Astrocyte of the spinal cord (primary cell): ENCODE measurements at regions not wholly inside any gene's neighbourhood (a gene's known extent, or its start where the extent isn't known, plus 50 kb on each side); places are given as distances from the start of the nearest gene placed in this dataset.

Experiments used
- DNase-seq: peaks from one replicate; pipeline ENCODE4 v3.0.0; 2011; ENCODE audit warnings: low read depth, low spot score
- H3K4me3 ChIP-seq: 2 replicates; pipeline ENCODE4 v1.5.1; 2011; ENCODE audit warnings: low read depth, mild to moderate bottlenecking, low read length, moderate library complexity
- in situ Hi-C: cut with HindIII; loops from 2 replicates; pipeline ENCODE4 v1.10.0; 2017; ENCODE audit warnings: low sequenced_read_pairs
- TF ChIP-seq, protein P1 (sequence below): IDR thresholded peaks from 2 replicates; pipeline ENCODE4 v1.5.1; 2012; ENCODE audit warnings: low read depth, mild to moderate bottlenecking, low read length, inconsistent platforms

DNA sequence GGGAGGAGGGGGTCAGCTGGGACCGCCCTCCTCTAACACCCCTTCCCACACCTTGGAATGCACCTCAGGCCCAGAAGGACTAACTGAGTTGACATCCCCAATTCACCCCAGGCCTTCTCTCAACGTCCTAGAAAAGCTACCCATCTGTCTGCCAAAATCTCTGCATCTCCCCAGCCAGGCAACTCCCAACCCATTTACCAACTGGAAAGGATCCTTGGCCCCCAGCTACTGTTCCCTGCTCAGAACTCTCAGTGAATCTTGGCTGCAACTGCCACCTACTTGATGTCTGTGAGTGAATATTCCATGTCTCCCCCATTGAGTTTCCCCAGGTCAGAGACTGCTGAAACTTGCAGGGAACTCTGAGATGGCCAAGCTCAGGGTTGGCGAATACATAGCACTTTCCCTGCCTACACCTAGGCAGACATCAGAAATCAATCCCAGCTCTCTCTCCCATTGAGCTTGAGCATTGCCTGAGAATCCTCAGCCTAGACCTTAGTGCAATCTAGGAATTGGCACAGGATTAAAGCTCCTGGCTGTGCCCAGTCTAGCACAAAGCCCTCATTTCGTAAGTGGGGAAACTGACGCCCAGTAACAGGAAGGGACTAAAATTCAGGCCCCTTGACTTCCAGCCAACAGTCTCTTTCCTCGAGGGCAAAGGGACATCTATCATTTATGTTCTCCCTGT lies 71.9 kb upstream of the NCOR2 start:
- no peak overlapping the region for H3K4me3 ChIP-seq
- in situ Hi-C loops: no loop called here
- no peak for DNase-seq
- TF ChIP-seq, protein P1, sequence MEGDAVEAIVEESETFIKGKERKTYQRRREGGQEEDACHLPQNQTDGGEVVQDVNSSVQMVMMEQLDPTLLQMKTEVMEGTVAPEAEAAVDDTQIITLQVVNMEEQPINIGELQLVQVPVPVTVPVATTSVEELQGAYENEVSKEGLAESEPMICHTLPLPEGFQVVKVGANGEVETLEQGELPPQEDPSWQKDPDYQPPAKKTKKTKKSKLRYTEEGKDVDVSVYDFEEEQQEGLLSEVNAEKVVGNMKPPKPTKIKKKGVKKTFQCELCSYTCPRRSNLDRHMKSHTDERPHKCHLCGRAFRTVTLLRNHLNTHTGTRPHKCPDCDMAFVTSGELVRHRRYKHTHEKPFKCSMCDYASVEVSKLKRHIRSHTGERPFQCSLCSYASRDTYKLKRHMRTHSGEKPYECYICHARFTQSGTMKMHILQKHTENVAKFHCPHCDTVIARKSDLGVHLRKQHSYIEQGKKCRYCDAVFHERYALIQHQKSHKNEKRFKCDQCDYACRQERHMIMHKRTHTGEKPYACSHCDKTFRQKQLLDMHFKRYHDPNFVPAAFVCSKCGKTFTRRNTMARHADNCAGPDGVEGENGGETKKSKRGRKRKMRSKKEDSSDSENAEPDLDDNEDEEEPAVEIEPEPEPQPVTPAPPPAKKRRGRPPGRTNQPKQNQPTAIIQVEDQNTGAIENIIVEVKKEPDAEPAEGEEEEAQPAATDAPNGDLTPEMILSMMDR: no peak

DNA sequence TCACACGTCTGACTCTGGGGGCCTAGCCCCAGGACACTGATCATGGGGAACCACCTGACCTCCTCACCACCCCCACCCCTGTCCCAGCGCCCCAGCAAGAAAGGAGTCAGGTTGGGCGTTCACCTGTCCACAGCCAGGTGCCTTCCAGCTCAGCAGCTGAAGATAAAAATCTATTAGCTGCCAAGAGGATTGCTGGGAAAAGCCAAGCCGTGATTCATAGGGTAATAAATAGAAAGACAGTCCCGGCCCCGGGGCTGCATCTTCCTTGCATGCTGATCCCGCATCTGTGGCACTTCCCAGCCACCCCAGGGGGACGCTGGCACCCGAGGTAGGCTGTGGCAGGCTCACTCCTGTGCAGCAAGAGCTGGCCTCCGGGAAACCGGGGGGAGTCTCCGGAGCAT lies 70.2 kb upstream of the NCOR2 start:
- no peak for DNase-seq
- in situ Hi-C loops: no loop called here
- TF ChIP-seq, protein P1: no peak
- no peak overlapping the region for H3K4me3 ChIP-seq

DNA sequence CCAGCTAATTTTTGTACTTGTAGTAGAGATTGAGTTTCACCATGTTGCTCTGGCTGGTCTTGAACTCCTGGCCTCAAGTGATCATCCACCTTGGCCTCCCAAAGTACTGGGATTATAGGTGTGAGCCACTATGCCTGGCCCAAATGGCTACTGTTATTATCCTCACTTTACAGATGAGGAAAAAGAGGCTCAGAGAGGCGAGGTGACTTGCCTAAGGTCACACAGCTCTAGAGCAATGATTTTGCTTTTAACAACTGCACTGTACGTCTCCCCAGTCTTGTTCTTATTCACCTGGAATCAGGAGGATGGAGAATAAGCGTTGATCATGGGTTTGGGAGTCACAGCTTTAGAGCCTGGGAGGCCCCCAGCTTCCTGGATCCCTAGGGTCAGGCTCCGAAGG lies 69.8 kb upstream of the NCOR2 start:
- DNase-seq: no peak
- no peak overlapping the region for H3K4me3 ChIP-seq
- TF ChIP-seq, protein P1: no peak
- in situ Hi-C loops: no loop called here

DNA sequence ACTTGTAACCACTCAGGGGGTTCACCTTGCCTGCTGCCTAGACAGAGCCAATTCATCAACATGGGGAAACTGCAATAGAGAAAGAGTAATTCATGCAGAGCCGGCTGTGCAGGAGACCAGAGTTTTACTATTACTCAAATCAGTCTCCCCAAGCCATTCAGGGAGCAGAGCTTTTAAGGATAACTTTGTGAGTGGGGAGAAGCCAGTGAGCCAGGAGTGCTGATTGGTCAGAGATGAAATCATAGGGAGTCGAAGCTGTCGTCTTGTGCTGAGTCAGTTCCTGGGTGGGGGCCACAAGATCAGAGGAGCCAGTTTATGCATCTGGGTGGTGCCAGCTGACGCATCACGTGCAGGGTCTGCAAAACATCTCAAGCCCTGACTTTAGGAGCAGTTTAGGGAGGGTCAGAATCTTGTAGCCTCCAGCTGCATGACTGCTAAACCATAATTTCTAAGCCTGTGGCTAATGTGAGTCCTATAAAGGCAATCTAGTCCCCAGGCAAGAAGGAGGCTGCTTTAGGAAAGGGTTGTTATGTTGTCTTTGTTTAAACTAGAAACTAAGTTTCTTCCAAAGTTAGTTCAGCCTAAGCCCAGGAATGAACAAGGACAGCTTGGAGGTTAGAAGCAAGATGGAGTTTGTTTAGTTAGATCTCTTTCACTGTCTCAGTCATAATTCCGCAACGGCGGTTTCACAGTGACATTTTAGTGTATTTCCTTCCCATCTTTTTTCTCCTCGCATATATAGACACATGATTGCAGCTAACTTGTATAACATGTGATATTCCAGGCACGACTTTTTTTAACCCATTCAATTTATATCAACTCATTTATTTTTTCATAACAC lies 68.9 kb upstream of the NCOR2 start:
- in situ Hi-C loops: no loop called here
- no peak overlapping the region for H3K4me3 ChIP-seq
- TF ChIP-seq, protein P1: no peak
- peak; percentile 50 for DNase-seq

DNA sequence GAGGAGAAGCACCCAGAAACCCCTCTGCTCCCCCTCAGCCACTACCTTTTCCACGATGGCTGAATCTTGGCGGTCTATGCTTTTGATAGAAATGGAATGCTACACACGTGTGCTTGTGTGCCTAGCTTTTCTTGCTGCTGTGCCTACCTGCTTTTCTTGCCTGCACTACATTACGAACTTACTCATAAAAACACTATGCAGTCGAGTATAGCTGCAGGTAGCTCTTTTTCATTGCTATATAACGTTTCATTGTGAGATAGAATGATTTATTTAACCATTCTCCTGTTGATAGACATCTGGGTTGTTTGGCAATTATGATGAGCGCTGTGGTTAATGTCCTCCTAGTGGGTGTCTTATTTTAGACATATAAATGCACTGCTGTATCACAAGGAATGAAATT lies 67.9 kb upstream of the NCOR2 start:
- in situ Hi-C loops: no loop called here
- TF ChIP-seq, protein P1: no peak
- DNase-seq: no peak
- H3K4me3 ChIP-seq: no peak overlapping the region

DNA sequence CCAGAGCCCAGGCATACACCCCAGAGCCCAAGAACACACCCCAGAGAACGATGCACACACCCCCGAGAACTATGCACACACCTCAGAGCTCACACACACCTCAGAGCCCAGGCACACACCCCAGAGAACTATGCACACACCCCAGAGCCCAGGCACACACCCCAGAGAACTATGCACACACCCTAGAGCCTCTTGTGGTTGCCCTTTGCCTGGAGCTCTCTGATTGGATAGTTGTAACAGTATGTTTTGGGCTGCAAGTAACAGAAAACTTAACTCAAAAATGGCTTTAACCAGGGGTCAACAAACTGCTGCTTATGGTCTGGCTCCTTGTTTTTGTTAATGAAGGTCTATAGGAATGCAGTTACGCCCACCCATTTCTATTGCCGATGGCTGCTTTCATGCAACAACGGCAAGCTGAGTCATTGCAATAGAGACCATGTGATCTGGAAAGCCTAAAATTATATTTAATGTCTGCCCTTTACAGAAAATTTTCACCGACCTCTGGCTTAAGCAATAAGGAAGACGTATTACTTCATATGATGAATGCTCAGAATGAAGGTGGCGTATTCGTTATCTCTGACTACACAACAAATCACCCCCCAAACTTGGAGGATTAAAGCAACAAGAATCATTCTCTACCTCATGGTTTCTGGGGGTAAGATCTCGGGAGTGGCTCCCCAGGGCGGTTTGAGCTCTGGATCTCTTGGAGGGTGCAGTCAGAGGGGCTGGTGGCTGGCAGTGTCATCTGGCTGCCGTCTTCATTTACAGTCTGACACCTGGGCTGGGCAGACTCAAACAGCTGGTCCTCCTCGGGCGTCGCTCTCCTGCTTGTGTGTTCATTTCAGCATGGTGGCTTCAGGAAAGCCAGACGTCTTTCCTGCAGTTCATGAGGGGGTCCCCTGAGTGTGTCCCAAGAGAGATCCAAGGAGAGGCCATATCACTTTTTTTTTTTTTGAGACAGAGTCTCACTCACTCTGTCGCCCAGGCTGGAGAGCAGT lies 66.3 kb upstream of the NCOR2 start:
- DNase-seq: no peak
- H3K4me3 ChIP-seq: no peak overlapping the region
- in situ Hi-C loops: no loop called here
- TF ChIP-seq, protein P1: no peak
